ENCODE measurements at regions not wholly inside any gene's neighbourhood (a gene's known extent, or its start where the extent isn't known, plus 50 kb on each side); places are given as distances from the start of the nearest gene placed in this dataset.
A peak's percentile ranks its signal among the peaks of the same experiment; 100 is the strongest.

GRCh38 chr5:2031581-2031980 is 148.9 kb upstream of the IRX4 start:
- no peak for ATAC-seq (replicated peaks)
- Mint-ChIP-seq H3K4me3 (no peak overlapping the region), H3K9me3 (no peaks in the 10 kb centered on the region), H3K36me3 (ENCODE audit: insufficient read depth) (no peaks in the 10 kb centered on the region), H3K27ac (no peak overlapping the region), H3K27me3 (peaks cover 59 to 68% of the 10 kb centered on the region in 2 donors), H3K4me1 (ENCODE audit: low read depth in 2 of 2) (no peaks in the 10 kb centered on the region)
- no peak for DNase-seq

- ATAC-seq (replicated peaks), result no peak
- no peaks in the 10 kb centered on the region for H3K4me1 Mint-ChIP-seq (ENCODE audit: low read depth in 2 of 2)
- no peaks in the 10 kb centered on the region for H3K36me3 Mint-ChIP-seq (ENCODE audit: insufficient read depth)
- H3K27me3 Mint-ChIP-seq, result peaks cover 52 to 55% of the 10 kb centered on the region in 2 donors
- DNase-seq, result no peak
- no peaks in the 10 kb centered on the region for H3K9me3 Mint-ChIP-seq
- H3K4me3 Mint-ChIP-seq, result no peak overlapping the region
- H3K27ac Mint-ChIP-seq, result no peak overlapping the region
These were observed 147.4 kb upstream of the IRX4 start for GRCh38 chr5:2030131-2030530.

- DNase-seq, result no peak
- no peak overlapping the region for H3K4me3 Mint-ChIP-seq
- no peaks in the 10 kb centered on the region for H3K36me3 Mint-ChIP-seq (ENCODE audit: insufficient read depth)
- ATAC-seq (replicated peaks), result no peak
- H3K9me3 Mint-ChIP-seq, result no peaks in the 10 kb centered on the region
- H3K27me3 Mint-ChIP-seq, result peaks cover 43 to 54% of the 10 kb centered on the region in 2 donors
- H3K27ac Mint-ChIP-seq, result no peak overlapping the region
- no peaks in the 10 kb centered on the region for H3K4me1 Mint-ChIP-seq (ENCODE audit: low read depth in 2 of 2)
These were observed 146.5 kb upstream of the IRX4 start for GRCh38 chr5:2029206-2029605.

- H3K4me3 Mint-ChIP-seq, result no peak overlapping the region
- peaks cover 34 to 57% of the 10 kb centered on the region in 2 donors for H3K27me3 Mint-ChIP-seq
- H3K4me1 Mint-ChIP-seq (ENCODE audit: low read depth in 2 of 2), result no peaks in the 10 kb centered on the region
- no peaks in the 10 kb centered on the region for H3K9me3 Mint-ChIP-seq
- no peak for DNase-seq
- H3K27ac Mint-ChIP-seq, result no peak overlapping the region
- ATAC-seq (replicated peaks), result no peak
- no peaks in the 10 kb centered on the region for H3K36me3 Mint-ChIP-seq (ENCODE audit: insufficient read depth)
These were observed 145.1 kb upstream of the IRX4 start for GRCh38 chr5:2027790-2028189.

- DNase-seq, result no peak
- no peaks in the 10 kb centered on the region for H3K36me3 Mint-ChIP-seq (ENCODE audit: insufficient read depth)
These were observed 142.4 kb upstream of the IRX4 start for GRCh38 chr5:2024986-2025721.

GRCh38 chr5:2023196-2023595 is 140.5 kb upstream of the IRX4 start:
- peaks cover 43 to 45% of the 10 kb centered on the region in 2 donors for H3K27me3 Mint-ChIP-seq

More at GRCh38 chr5:2024986-2025721, 142.4 kb upstream of the IRX4 start:
- Mint-ChIP-seq H3K4me3 (no peak overlapping the region), H3K9me3 (no peaks in the 10 kb centered on the region), H3K27me3 (peaks cover 36 to 58% of the 10 kb centered on the region in 2 donors), H3K27ac (no peak overlapping the region), H3K4me1 (ENCODE audit: low read depth in 2 of 2) (no peaks in the 10 kb centered on the region)
- no peak for ATAC-seq (replicated peaks)

GRCh38 chr5:2022436-2022835 is 139.7 kb upstream of the IRX4 start:
- H3K27me3 Mint-ChIP-seq, result peaks cover 38 to 41% of the 10 kb centered on the region in 2 donors
- H3K9me3 Mint-ChIP-seq, result no peaks in the 10 kb centered on the region
- no peak overlapping the region for H3K4me3 Mint-ChIP-seq
- no peaks in the 10 kb centered on the region for H3K36me3 Mint-ChIP-seq (ENCODE audit: insufficient read depth)
- DNase-seq (no peak), ATAC-seq (replicated peaks) (no peak)
- H3K27ac Mint-ChIP-seq, result no peak overlapping the region
- no peaks in the 10 kb centered on the region for H3K4me1 Mint-ChIP-seq (ENCODE audit: low read depth in 2 of 2)

More at GRCh38 chr5:2023196-2023595, 140.5 kb upstream of the IRX4 start:
- H3K9me3 Mint-ChIP-seq, result no peaks in the 10 kb centered on the region
- DNase-seq, result no peak
- no peak overlapping the region for H3K27ac Mint-ChIP-seq
- no peaks in the 10 kb centered on the region for H3K36me3 Mint-ChIP-seq (ENCODE audit: insufficient read depth)
- H3K4me3 Mint-ChIP-seq, result no peak overlapping the region
- ATAC-seq (replicated peaks), result no peak
- no peaks in the 10 kb centered on the region for H3K4me1 Mint-ChIP-seq (ENCODE audit: low read depth in 2 of 2)

- H3K27me3 Mint-ChIP-seq, result peaks cover 37 to 41% of the 10 kb centered on the region in 2 donors
- H3K36me3 Mint-ChIP-seq (ENCODE audit: insufficient read depth), result no peaks in the 10 kb centered on the region
- H3K4me1 Mint-ChIP-seq (ENCODE audit: low read depth in 2 of 2), result no peaks in the 10 kb centered on the region
- no peaks in the 10 kb centered on the region for H3K9me3 Mint-ChIP-seq
- no peak for DNase-seq
- H3K4me3 Mint-ChIP-seq, result no peak overlapping the region
- no peak for ATAC-seq (replicated peaks)
- H3K27ac Mint-ChIP-seq, result no peak overlapping the region
These were observed 138.9 kb upstream of the IRX4 start for GRCh38 chr5:2021484-2022176.

- Mint-ChIP-seq H3K4me1 (ENCODE audit: low read depth in 2 of 2) (no peaks in the 10 kb centered on the region), H3K27ac (no peak overlapping the region), H3K9me3 (no peaks in the 10 kb centered on the region), H3K4me3 (no peak overlapping the region), H3K27me3 (peaks cover 37 to 41% of the 10 kb centered on the region in 2 donors), H3K36me3 (ENCODE audit: insufficient read depth) (no peaks in the 10 kb centered on the region)
- no peak for ATAC-seq (replicated peaks)
- no peak for DNase-seq
These were observed 138.0 kb upstream of the IRX4 start for GRCh38 chr5:2020730-2021129.

GRCh38 chr5:2019716-2020115 is 137.0 kb upstream of the IRX4 start:
- no peaks in the 10 kb centered on the region for H3K9me3 Mint-ChIP-seq
- no peak overlapping the region for H3K4me3 Mint-ChIP-seq
- ATAC-seq (replicated peaks), result no peak
- H3K4me1 Mint-ChIP-seq (ENCODE audit: low read depth in 2 of 2), result no peaks in the 10 kb centered on the region
- no peak for DNase-seq
- H3K36me3 Mint-ChIP-seq (ENCODE audit: insufficient read depth), result no peaks in the 10 kb centered on the region
- H3K27ac Mint-ChIP-seq, result no peak overlapping the region
- H3K27me3 Mint-ChIP-seq, result peaks cover 37 to 41% of the 10 kb centered on the region in 2 donors

GRCh38 chr5:2018390-2018724 is 135.6 kb upstream of the IRX4 start:
- Mint-ChIP-seq H3K36me3 (ENCODE audit: insufficient read depth) (no peaks in the 10 kb centered on the region), H3K4me1 (ENCODE audit: low read depth in 2 of 2) (no peaks in the 10 kb centered on the region), H3K27ac (no peak overlapping the region), H3K4me3 (no peak overlapping the region), H3K9me3 (no peaks in the 10 kb centered on the region), H3K27me3 (peaks cover 35 to 55% of the 10 kb centered on the region in 2 donors)
- no peak for ATAC-seq (replicated peaks)
- DNase-seq, result no peak

GRCh38 chr5:2017540-2018389 is 135.0 kb upstream of the IRX4 start:
- Mint-ChIP-seq H3K9me3 (no peaks in the 10 kb centered on the region), H3K27ac (no peak overlapping the region), H3K4me1 (ENCODE audit: low read depth in 2 of 2) (no peaks in the 10 kb centered on the region), H3K4me3 (no peak overlapping the region), H3K36me3 (ENCODE audit: insufficient read depth) (no peaks in the 10 kb centered on the region), H3K27me3 (peaks cover 29 to 50% of the 10 kb centered on the region in 2 donors)
- DNase-seq (peak in 2 of 3 experiments; percentile 6 to 9), ATAC-seq (replicated peaks) (no peak)

GRCh38 chr5:2015961-2016360 is 133.2 kb upstream of the IRX4 start:
- H3K36me3 Mint-ChIP-seq (ENCODE audit: insufficient read depth), result no peaks in the 10 kb centered on the region
- DNase-seq (no peak), ATAC-seq (replicated peaks) (no peak)
- H3K27me3 Mint-ChIP-seq, result peaks cover 11 to 49% of the 10 kb centered on the region in 2 donors
- H3K4me3 Mint-ChIP-seq, result no peak overlapping the region
- no peaks in the 10 kb centered on the region for H3K4me1 Mint-ChIP-seq (ENCODE audit: low read depth in 2 of 2)
- H3K27ac Mint-ChIP-seq, result no peak overlapping the region
- H3K9me3 Mint-ChIP-seq, result no peaks in the 10 kb centered on the region

Data from effector memory CD8-positive, alpha-beta T cell (primary cell).